Fibroblast of lung (primary cell): ENCODE measurements at regions not wholly inside any gene's neighbourhood (a gene's known extent, or its start where the extent isn't known, plus 50 kb on each side); places are given as distances from the start of the nearest gene placed in this dataset.

ENCODE experiments used
- EZH2 ChIP-seq: IDR thresholded peaks from 2 replicates; pipeline ENCODE4 v1.5.1; 2012; ENCODE audit warnings: low read length, control low read depth, mild to moderate bottlenecking; ENCODE audit errors: missing control alignments
- TF ChIP-seq, protein P1 (sequence below), 2 donors: IDR thresholded peaks in 1 of 2; conservative IDR thresholded peaks in 1 of 2; 1 replicate in 1 of 2; 2 replicates in 1 of 2; pipeline ENCODE4 v1.5.1; 2011 to 2012; ENCODE audit warnings: low read length in 2 of 2, control low read depth in 1 of 2, inconsistent platforms in 1 of 2, low read depth in 1 of 2, mild to moderate bottlenecking in 1 of 2

DNA sequence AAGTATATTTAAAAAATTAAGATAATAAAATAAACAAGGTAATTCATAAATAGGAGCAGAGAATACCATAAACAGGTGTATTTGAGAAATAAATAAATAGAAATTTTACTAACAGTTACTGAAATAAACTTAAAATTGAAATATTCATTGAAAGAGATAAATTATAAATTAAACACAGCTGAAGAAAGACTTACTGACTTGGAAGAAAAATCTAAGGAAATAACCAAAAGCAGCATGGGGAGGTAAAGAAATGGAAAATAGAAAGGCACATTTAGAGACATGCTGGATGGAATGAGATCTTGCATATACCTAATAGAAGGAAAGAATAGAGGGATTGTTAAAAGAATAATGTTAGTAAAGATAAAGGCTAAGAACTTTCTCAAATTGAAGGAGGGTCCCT, 96.3 kb downstream of the SOX11 start:
- TF ChIP-seq, protein P1, sequence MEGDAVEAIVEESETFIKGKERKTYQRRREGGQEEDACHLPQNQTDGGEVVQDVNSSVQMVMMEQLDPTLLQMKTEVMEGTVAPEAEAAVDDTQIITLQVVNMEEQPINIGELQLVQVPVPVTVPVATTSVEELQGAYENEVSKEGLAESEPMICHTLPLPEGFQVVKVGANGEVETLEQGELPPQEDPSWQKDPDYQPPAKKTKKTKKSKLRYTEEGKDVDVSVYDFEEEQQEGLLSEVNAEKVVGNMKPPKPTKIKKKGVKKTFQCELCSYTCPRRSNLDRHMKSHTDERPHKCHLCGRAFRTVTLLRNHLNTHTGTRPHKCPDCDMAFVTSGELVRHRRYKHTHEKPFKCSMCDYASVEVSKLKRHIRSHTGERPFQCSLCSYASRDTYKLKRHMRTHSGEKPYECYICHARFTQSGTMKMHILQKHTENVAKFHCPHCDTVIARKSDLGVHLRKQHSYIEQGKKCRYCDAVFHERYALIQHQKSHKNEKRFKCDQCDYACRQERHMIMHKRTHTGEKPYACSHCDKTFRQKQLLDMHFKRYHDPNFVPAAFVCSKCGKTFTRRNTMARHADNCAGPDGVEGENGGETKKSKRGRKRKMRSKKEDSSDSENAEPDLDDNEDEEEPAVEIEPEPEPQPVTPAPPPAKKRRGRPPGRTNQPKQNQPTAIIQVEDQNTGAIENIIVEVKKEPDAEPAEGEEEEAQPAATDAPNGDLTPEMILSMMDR (conservative IDR thresholded peaks at IDR 0.05 in 1 of 2, IDR thresholded peaks at IDR 0.05 in 1 of 2; ENCODE audit: low read depth in 1 of 2, low read length in 2 of 2): no peak
- TF ChIP-seq EZH2: no peak
